IMR-90 (cell line): ENCODE measurements at regions not wholly inside any gene's neighbourhood (a gene's known extent, or its start where the extent isn't known, plus 50 kb on each side); places are given as distances from the start of the nearest gene placed in this dataset.

Experiments
- ATAC-seq: fragments of 200-7000 bp; cut with Tn5 transposase; 2 replicates; pipeline ENCODE4 v1.9.1; 2020; ENCODE audit warnings: low read depth, mild to moderate bottlenecking, moderate library complexity
- BruUV-seq: library from RNA; stranded (reverse); fragments of 400-500 nt; replicated peaks from 2 replicates; lab custom pipeline; 2021; lab: Mats Ljungman, UMichigan
- CTCF ChIA-PET: fragments of 300-600 bp; formaldehyde crosslinking; extraction: SDS; loops from one replicate; lab custom pipeline; 2021; ENCODE audit warnings: antibody characterized with exemption; lab: Yijun Ruan, JAX
- POLR2A ChIA-PET: fragments of 300-600 bp; sonication (Branson Sonifier 250); formaldehyde crosslinking; loops from one replicate; lab custom pipeline; 2022; ENCODE audit warnings: antibody characterized with exemption; ENCODE audit not compliant: unreplicated experiment; lab: Charles Lee
- DNase-seq: peaks from one replicate; pipeline ENCODE4 v3.0.0; 2013
- H2AFZ ChIP-seq: replicated peaks from 2 replicates; pipeline ENCODE3; 2013; ENCODE audit warnings: low read length, mild to moderate bottlenecking; ENCODE audit not compliant: poor library complexity
- H2AK5ac ChIP-seq: 2 replicates; pipeline ENCODE4 v1.6.1; 2013; ENCODE audit warnings: low read depth, low read length, inconsistent platforms
- H2AK9ac ChIP-seq: replicated peaks from 2 replicates; pipeline ENCODE3; 2013; ENCODE audit warnings: mild to moderate bottlenecking, low read depth, low read length, moderate library complexity; ENCODE audit not compliant: poor library complexity
- H2BK120ac ChIP-seq: 2 replicates; pipeline ENCODE4 v1.6.1; 2013; ENCODE audit warnings: low read depth, low read length, inconsistent platforms
- H2BK15ac ChIP-seq: 3 replicates; pipeline ENCODE4 v1.6.1; 2013; ENCODE audit warnings: low read depth, low read length, inconsistent platforms
- H2BK20ac ChIP-seq: 2 replicates; pipeline ENCODE4 v1.6.1; 2013; ENCODE audit warnings: low read depth, mild to moderate bottlenecking, inconsistent platforms, low read length, moderate library complexity
- H2BK5ac ChIP-seq: 2 replicates; pipeline ENCODE4 v1.6.1; 2013; ENCODE audit warnings: mild to moderate bottlenecking, low read depth, low read length, inconsistent platforms; ENCODE audit not compliant: poor library complexity, severe bottlenecking
- H3K14ac ChIP-seq: replicated peaks from 2 replicates; pipeline ENCODE4 v1.6.1; 2013; ENCODE audit warnings: low read depth, low read length, inconsistent platforms
- H3K18ac ChIP-seq: 2 replicates; pipeline ENCODE4 v1.6.1; 2013; ENCODE audit warnings: low read depth, low read length, control low read depth
- H3K23ac ChIP-seq: 2 replicates; pipeline ENCODE4 v1.6.1; 2013; ENCODE audit warnings: low read depth, low read length, inconsistent platforms
- H3K27ac ChIP-seq: 2 replicates; pipeline ENCODE4 v1.5.1; 2013; ENCODE audit warnings: mild to moderate bottlenecking, control low read depth, low read length; ENCODE audit not compliant: insufficient read depth
- H3K27me3 ChIP-seq: 2 replicates; pipeline ENCODE4 v1.6.1; 2013; ENCODE audit warnings: low read length; ENCODE audit not compliant: control insufficient read depth, insufficient read depth
- H3K36me3 ChIP-seq: 2 replicates; pipeline ENCODE4 v1.6.1; 2013; ENCODE audit warnings: low read length, mixed read lengths; ENCODE audit not compliant: control insufficient read depth, insufficient read depth
- H3K4ac ChIP-seq: 2 replicates; pipeline ENCODE4 v1.6.1; 2013; ENCODE audit warnings: low read depth, low read length, inconsistent platforms
- H3K4me1 ChIP-seq: 2 replicates; pipeline ENCODE4 v1.6.1; 2013; ENCODE audit warnings: low read length, mixed read lengths; ENCODE audit not compliant: control insufficient read depth, insufficient read depth
- H3K4me2 ChIP-seq: 2 replicates; pipeline ENCODE4 v1.6.1; 2013; ENCODE audit warnings: low read depth, mild to moderate bottlenecking, control low read depth, low read length, moderate library complexity
- H3K4me3 ChIP-seq: 2 replicates; pipeline ENCODE4 v1.5.1; 2013; ENCODE audit warnings: low read depth, mild to moderate bottlenecking, control low read depth, low read length, moderate library complexity; ENCODE audit not compliant: insufficient read depth
- H3K56ac ChIP-seq: 2 replicates; pipeline ENCODE4 v1.6.1; 2013; ENCODE audit warnings: low read length, inconsistent platforms; ENCODE audit not compliant: insufficient read depth; ENCODE audit errors: extremely low read depth
- H3K79me1 ChIP-seq, 2 experiments: 2 replicates each; pipeline ENCODE4 v1.6.1; 2013; ENCODE audit warnings: low read length in 2 of 2, inconsistent platforms in 1 of 2, low read depth in 1 of 2
- H3K9ac ChIP-seq: 2 replicates; pipeline ENCODE4 v1.6.1; 2013; ENCODE audit warnings: low read depth, low read length, control low read depth
- H3K9me1 ChIP-seq: 2 replicates; pipeline ENCODE4 v1.6.1; 2013; ENCODE audit warnings: low read length, inconsistent platforms; ENCODE audit not compliant: insufficient read depth
- H3K9me3 ChIP-seq: 2 replicates; pipeline ENCODE4 v1.6.1; 2013; ENCODE audit warnings: low read length; ENCODE audit not compliant: control insufficient read depth, insufficient read depth
- H4K20me1 ChIP-seq: 2 replicates; pipeline ENCODE4 v1.6.1; 2013; ENCODE audit warnings: low read length, inconsistent platforms; ENCODE audit not compliant: insufficient read depth
- H4K5ac ChIP-seq: 2 replicates; pipeline ENCODE4 v1.6.1; 2013; ENCODE audit warnings: mild to moderate bottlenecking, low read depth, low read length, control low read depth
- H4K8ac ChIP-seq, 2 experiments: 2 replicates each; pipeline ENCODE4 v1.6.1; 2013; ENCODE audit warnings: low read depth in 2 of 2, low read length in 2 of 2, control low read depth in 1 of 2, inconsistent platforms in 1 of 2
- H4K91ac ChIP-seq: 2 replicates; pipeline ENCODE4 v1.6.1; 2013; ENCODE audit warnings: low read depth, low read length, inconsistent platforms; ENCODE audit not compliant: insufficient read depth
- BHLHE40 ChIP-seq: fragments of 150-350 bp; IDR thresholded peaks from 2 replicates; pipeline ENCODE4 v1.6.1; 2016; ENCODE audit warnings: mild to moderate bottlenecking, low read depth, low read length
- CEBPB ChIP-seq: IDR thresholded peaks from 2 replicates; pipeline ENCODE4 v1.6.1; 2012; ENCODE audit warnings: low read depth, low read length, improper control_type of control experiment
- FOS ChIP-seq: fragments of 150-350 bp; IDR thresholded peaks from 2 replicates; pipeline ENCODE4 v1.6.1; 2016; ENCODE audit warnings: low read depth, low read length
- MAFK ChIP-seq: IDR thresholded peaks from 2 replicates; pipeline ENCODE4 v1.6.1; 2012; ENCODE audit warnings: low read depth, low read length, improper control_type of control experiment
- MAZ ChIP-seq: IDR thresholded peaks from 2 replicates; pipeline ENCODE4 v1.6.1; 2012; ENCODE audit warnings: low read depth, mild to moderate bottlenecking, low read length, improper control_type of control experiment, moderate library complexity, borderline replicate concordance
- NFE2L2 ChIP-seq: fragments of 150-350 bp; IDR thresholded peaks from 2 replicates; pipeline ENCODE4 v1.6.1; 2016; ENCODE audit warnings: low read depth, mild to moderate bottlenecking, low read length
- POLR2A ChIP-seq: IDR thresholded peaks from 2 replicates; pipeline ENCODE4 v1.6.1; 2012; ENCODE audit warnings: mild to moderate bottlenecking, low read depth, low read length
- RAD21 ChIP-seq: IDR thresholded peaks from 2 replicates; pipeline ENCODE4 v1.6.1; 2012; ENCODE audit warnings: low read length, improper control_type of control experiment
- RCOR1 ChIP-seq: IDR thresholded peaks from 2 replicates; pipeline ENCODE4 v1.6.1; 2012; ENCODE audit warnings: mild to moderate bottlenecking, low read length, improper control_type of control experiment; ENCODE audit not compliant: insufficient replicate concordance
- SMC3 ChIP-seq: fragments of 150-350 bp; IDR thresholded peaks from 2 replicates; pipeline ENCODE4 v1.6.1; 2016; ENCODE audit warnings: low read depth, mild to moderate bottlenecking, antibody characterized with exemption, low read length, moderate library complexity
- WGBS, 2 experiments: methylation state at CpG; one replicate each; pipeline versions ENCODE4 v1.1.5 to v1.1.7; 2013; ENCODE audit warnings: missing lambda C conversion rate in 2 of 2; ENCODE audit not compliant: insufficient read length in 1 of 2; ENCODE audit errors: extremely low coverage in 2 of 2; 5-methylcytosine and 5-hydroxymethylcytosine counted together
- dilution Hi-C: fragments of 300-500 bp; cut with HindIII; formaldehyde crosslinking; loops from one replicate; pipeline ENCODE4 v1.14.3; 2018; ENCODE audit warnings: low sequenced_read_pairs; ENCODE audit not compliant: unreplicated experiment
- in situ Hi-C: fragments of 300-500 bp; cut with MboI; formaldehyde crosslinking; loops from 3 replicates; pipeline ENCODE4 v1.14.3; 2019; ENCODE audit warnings: low sequenced_read_pairs, inconsistent platforms, mixed read lengths
- intact Hi-C: fragments of 100-400 bp; cut with micrococcal nuclease; formaldehyde crosslinking; loops from 2 replicates; pipeline ENCODE4 v1.10.0; 2022
- TF ChIP-seq, protein P1 (sequence below): conservative IDR thresholded peaks from 2 replicates; pipeline ENCODE4 v1.5.1; 2012; ENCODE audit warnings: mild to moderate bottlenecking, low read depth, low read length, improper control_type of control experiment
- TF ChIP-seq, protein P2 (sequence below): fragments of 150-350 bp; IDR thresholded peaks from 2 replicates; pipeline ENCODE4 v1.6.1; 2017; ENCODE audit warnings: mild to moderate bottlenecking, antibody characterized with exemption, low read length, low read depth
- TF ChIP-seq, protein P3 (sequence below): fragments of 150-350 bp; IDR thresholded peaks from 2 replicates; pipeline ENCODE4 v1.6.1; 2016; ENCODE audit warnings: low read depth, mild to moderate bottlenecking, low read length, moderate library complexity, borderline replicate concordance

DNA sequence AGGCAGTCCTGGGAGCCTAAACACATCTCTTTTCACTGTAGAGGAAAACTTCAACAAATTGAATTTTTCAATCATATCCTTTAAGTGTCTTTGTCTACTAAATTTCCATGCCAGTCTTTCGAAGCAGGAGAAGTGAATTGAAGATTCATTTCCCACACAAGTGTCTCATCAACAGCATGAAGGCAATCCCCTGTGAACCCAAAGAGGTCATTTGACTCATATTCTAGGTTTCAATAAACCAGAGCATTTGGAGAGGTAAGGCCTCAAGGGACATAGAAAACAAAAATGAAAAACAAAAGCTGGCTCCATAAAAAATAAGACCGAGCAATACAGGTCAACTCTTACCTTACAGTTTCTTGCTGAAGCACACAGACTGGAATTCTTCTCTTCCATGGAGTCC, 94.1 kb upstream of the ATP1B1 start:
- Histone ChIP-seq H3K4me2 (no peak overlapping the region), H3K27me3 (no peaks in the 10 kb centered on the region; the same call in 1 of the 2 replicates), H3K56ac (no peak overlapping the region), H4K20me1 (no peaks in the 10 kb centered on the region), H3K4me1 (no peaks in the 10 kb centered on the region), H3K23ac (no peak overlapping the region), H2AK5ac (no peak overlapping the region), H2BK5ac (no peak overlapping the region), H3K27ac (no peak overlapping the region), H2BK120ac (no peak overlapping the region), H3K18ac (no peak overlapping the region), H2BK20ac (no peak overlapping the region), H4K8ac (no peak overlapping the region), H3K9me1 (no peaks in the 10 kb centered on the region), H3K9me3 (no peaks in the 10 kb centered on the region), H3K4me3 (no peak overlapping the region), H3K36me3 (no peaks in the 10 kb centered on the region), H2AK9ac (no peak overlapping the region), H4K5ac (no peak overlapping the region), H3K14ac (no peak overlapping the region), H2BK15ac (no peak overlapping the region), H3K4ac (no peak overlapping the region), H3K79me1 (no peaks in the 10 kb centered on the region), H4K91ac (no peak overlapping the region), H2AFZ (no peak overlapping the region), H3K9ac (no peak overlapping the region)
- TF ChIP-seq, protein P1, sequence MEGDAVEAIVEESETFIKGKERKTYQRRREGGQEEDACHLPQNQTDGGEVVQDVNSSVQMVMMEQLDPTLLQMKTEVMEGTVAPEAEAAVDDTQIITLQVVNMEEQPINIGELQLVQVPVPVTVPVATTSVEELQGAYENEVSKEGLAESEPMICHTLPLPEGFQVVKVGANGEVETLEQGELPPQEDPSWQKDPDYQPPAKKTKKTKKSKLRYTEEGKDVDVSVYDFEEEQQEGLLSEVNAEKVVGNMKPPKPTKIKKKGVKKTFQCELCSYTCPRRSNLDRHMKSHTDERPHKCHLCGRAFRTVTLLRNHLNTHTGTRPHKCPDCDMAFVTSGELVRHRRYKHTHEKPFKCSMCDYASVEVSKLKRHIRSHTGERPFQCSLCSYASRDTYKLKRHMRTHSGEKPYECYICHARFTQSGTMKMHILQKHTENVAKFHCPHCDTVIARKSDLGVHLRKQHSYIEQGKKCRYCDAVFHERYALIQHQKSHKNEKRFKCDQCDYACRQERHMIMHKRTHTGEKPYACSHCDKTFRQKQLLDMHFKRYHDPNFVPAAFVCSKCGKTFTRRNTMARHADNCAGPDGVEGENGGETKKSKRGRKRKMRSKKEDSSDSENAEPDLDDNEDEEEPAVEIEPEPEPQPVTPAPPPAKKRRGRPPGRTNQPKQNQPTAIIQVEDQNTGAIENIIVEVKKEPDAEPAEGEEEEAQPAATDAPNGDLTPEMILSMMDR = no peak
- no peak for TF ChIP-seq BHLHE40
- TF ChIP-seq MAFK = no peak
- TF ChIP-seq MAZ = no peak
- TF ChIP-seq NFE2L2 = no peak
- no peak for TF ChIP-seq POLR2A
- TF ChIP-seq RAD21 = no peak
- no peak for TF ChIP-seq SMC3
- TF ChIP-seq, protein P2, sequence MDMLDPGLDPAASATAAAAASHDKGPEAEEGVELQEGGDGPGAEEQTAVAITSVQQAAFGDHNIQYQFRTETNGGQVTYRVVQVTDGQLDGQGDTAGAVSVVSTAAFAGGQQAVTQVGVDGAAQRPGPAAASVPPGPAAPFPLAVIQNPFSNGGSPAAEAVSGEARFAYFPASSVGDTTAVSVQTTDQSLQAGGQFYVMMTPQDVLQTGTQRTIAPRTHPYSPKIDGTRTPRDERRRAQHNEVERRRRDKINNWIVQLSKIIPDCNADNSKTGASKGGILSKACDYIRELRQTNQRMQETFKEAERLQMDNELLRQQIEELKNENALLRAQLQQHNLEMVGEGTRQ = no peak
- no peak for TF ChIP-seq FOS
- TF ChIP-seq CEBPB = no peak
- no peak for TF ChIP-seq RCOR1
- TF ChIP-seq, protein P3, sequence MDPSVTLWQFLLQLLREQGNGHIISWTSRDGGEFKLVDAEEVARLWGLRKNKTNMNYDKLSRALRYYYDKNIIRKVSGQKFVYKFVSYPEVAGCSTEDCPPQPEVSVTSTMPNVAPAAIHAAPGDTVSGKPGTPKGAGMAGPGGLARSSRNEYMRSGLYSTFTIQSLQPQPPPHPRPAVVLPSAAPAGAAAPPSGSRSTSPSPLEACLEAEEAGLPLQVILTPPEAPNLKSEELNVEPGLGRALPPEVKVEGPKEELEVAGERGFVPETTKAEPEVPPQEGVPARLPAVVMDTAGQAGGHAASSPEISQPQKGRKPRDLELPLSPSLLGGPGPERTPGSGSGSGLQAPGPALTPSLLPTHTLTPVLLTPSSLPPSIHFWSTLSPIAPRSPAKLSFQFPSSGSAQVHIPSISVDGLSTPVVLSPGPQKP = no peak
- ChIA-PET POLR2A (no interaction called here), CTCF (interaction anchor here (0.5 kb wide), 1 partner anchor 95 kb away, joined by 4 read pairs; no protein-coding TSS in a partner anchor)
- intact Hi-C loops = no loop called here
- WGBS, 2 experiments = no CpG with 5 or more reads among the region's 2 CpGs
- BruUV-seq = no TSS peak
- ATAC-seq (no peak), DNase-seq (no peak)
- in situ Hi-C loops = loop anchor here (10.0 kb wide), 1 partner anchor 62 kb away; no protein-coding TSS in a partner anchor
- dilution Hi-C loops = no loop called here
